ENCODE measurements at regions not wholly inside any gene's neighbourhood (a gene's known extent, or its start where the extent isn't known, plus 50 kb on each side); places are given as distances from the start of the nearest gene placed in this dataset.

DNA sequence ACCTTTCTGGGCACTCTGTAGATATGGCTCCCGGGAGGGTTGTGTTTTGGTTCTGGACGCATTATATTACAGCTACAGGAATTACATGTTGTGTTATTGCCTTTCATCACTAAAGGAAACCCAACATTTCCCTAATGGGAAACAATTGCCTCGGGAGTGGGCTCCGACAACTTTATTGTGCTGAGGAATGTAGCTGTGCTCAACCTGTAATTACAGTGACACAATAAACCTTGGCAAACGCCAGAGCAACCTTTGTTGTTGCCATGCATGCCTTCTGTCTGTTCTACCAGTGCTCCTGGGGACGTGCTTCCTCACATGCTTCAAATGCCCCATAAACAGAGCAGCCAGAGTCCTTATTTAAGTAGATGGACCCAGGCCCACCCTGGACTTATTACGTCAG, 182.4 kb downstream of the DIRAS2 start:
- no peaks in the 10 kb centered on the region for H3K27me3 Mint-ChIP-seq (ENCODE audit: unreplicated experiment)

DNA sequence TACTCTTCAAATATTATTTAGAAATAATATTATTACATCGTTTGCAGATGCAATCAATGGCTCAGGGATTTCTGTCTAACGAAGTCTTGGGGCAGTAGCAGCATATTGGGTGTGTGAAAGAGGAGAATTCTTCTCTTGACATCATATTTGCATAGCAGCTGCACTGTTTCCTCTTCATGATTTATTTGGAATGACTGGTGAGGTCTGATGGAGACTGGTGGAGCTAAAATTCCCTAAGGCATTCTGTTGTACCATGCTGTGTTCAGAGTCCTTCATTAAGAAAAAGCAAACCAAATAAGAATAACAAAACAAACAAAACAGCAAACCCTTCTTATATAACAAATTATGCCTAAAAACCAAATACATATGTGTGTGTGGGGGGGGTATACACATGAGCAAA, 177.6 kb downstream of the DIRAS2 start:
- H3K27me3 Mint-ChIP-seq (ENCODE audit: unreplicated experiment) = peaks cover 4% of the 10 kb centered on the region
- no peak overlapping the region for H3K27ac Mint-ChIP-seq (ENCODE audit: unreplicated experiment)
- H3K9me3 Mint-ChIP-seq (ENCODE audit: unreplicated experiment) = peaks cover 4% of the 10 kb centered on the region
- H3K36me3 Mint-ChIP-seq (ENCODE audit: unreplicated experiment) = no peaks in the 10 kb centered on the region
- DNase-seq (ENCODE audit: extremely low spot score, unreplicated experiment) = no peak
- H3K4me1 Mint-ChIP-seq (ENCODE audit: unreplicated experiment) = no peaks in the 10 kb centered on the region
- H3K4me3 Mint-ChIP-seq (ENCODE audit: unreplicated experiment) = no peak overlapping the region
- TF ChIP-seq, protein P1, sequence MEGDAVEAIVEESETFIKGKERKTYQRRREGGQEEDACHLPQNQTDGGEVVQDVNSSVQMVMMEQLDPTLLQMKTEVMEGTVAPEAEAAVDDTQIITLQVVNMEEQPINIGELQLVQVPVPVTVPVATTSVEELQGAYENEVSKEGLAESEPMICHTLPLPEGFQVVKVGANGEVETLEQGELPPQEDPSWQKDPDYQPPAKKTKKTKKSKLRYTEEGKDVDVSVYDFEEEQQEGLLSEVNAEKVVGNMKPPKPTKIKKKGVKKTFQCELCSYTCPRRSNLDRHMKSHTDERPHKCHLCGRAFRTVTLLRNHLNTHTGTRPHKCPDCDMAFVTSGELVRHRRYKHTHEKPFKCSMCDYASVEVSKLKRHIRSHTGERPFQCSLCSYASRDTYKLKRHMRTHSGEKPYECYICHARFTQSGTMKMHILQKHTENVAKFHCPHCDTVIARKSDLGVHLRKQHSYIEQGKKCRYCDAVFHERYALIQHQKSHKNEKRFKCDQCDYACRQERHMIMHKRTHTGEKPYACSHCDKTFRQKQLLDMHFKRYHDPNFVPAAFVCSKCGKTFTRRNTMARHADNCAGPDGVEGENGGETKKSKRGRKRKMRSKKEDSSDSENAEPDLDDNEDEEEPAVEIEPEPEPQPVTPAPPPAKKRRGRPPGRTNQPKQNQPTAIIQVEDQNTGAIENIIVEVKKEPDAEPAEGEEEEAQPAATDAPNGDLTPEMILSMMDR (IDR thresholded peaks at IDR 0.05) = no peak

More for the DNA sequence above, 182.4 kb downstream of the DIRAS2 start:
- H3K4me1 Mint-ChIP-seq (ENCODE audit: unreplicated experiment) = peaks cover 22% of the 10 kb centered on the region
- no peak for DNase-seq (ENCODE audit: extremely low spot score, unreplicated experiment)
- no peak overlapping the region for H3K27ac Mint-ChIP-seq (ENCODE audit: unreplicated experiment)
- no peak overlapping the region for H3K4me3 Mint-ChIP-seq (ENCODE audit: unreplicated experiment)
- TF ChIP-seq, protein P1 (IDR thresholded peaks at IDR 0.05) = no peak
- H3K36me3 Mint-ChIP-seq (ENCODE audit: unreplicated experiment) = no peaks in the 10 kb centered on the region
- H3K9me3 Mint-ChIP-seq (ENCODE audit: unreplicated experiment) = peaks cover 4% of the 10 kb centered on the region

- TF ChIP-seq, protein P1 (IDR thresholded peaks at IDR 0.05) = no peak
These were observed 176.2 kb downstream of the DIRAS2 start for GRCh38 chr9:90466441-90466840.

GRCh38 chr9:90469435-90469834, 173.2 kb downstream of the DIRAS2 start:
- no peak for DNase-seq (ENCODE audit: extremely low spot score, unreplicated experiment)
- Mint-ChIP-seq H3K4me3 (ENCODE audit: unreplicated experiment) (no peak overlapping the region), H3K27me3 (ENCODE audit: unreplicated experiment) (peaks cover 14% of the 10 kb centered on the region), H3K27ac (ENCODE audit: unreplicated experiment) (no peak overlapping the region), H3K4me1 (ENCODE audit: unreplicated experiment) (no peaks in the 10 kb centered on the region), H3K9me3 (ENCODE audit: unreplicated experiment) (no peaks in the 10 kb centered on the region), H3K36me3 (ENCODE audit: unreplicated experiment) (no peaks in the 10 kb centered on the region)
- TF ChIP-seq, protein P1 (IDR thresholded peaks at IDR 0.05) = no peak

More at GRCh38 chr9:90466441-90466840, 176.2 kb downstream of the DIRAS2 start:
- no peaks in the 10 kb centered on the region for H3K36me3 Mint-ChIP-seq (ENCODE audit: unreplicated experiment)
- H3K27me3 Mint-ChIP-seq (ENCODE audit: unreplicated experiment) = peaks cover 8% of the 10 kb centered on the region
- DNase-seq (ENCODE audit: extremely low spot score, unreplicated experiment) = no peak
- peaks cover 4% of the 10 kb centered on the region for H3K9me3 Mint-ChIP-seq (ENCODE audit: unreplicated experiment)
- H3K27ac Mint-ChIP-seq (ENCODE audit: unreplicated experiment) = no peak overlapping the region
- H3K4me1 Mint-ChIP-seq (ENCODE audit: unreplicated experiment) = no peaks in the 10 kb centered on the region
- H3K4me3 Mint-ChIP-seq (ENCODE audit: unreplicated experiment) = no peak overlapping the region

GRCh38 chr9:90469865-90470387, 172.7 kb downstream of the DIRAS2 start:
- no peaks in the 10 kb centered on the region for H3K36me3 Mint-ChIP-seq (ENCODE audit: unreplicated experiment)

More at GRCh38 chr9:90469865-90470387, 172.7 kb downstream of the DIRAS2 start:
- TF ChIP-seq, protein P1 (IDR thresholded peaks at IDR 0.05) = no peak
- Mint-ChIP-seq H3K27ac (ENCODE audit: unreplicated experiment) (no peak overlapping the region), H3K9me3 (ENCODE audit: unreplicated experiment) (no peaks in the 10 kb centered on the region), H3K4me1 (ENCODE audit: unreplicated experiment) (no peaks in the 10 kb centered on the region), H3K4me3 (ENCODE audit: unreplicated experiment) (no peak overlapping the region), H3K27me3 (ENCODE audit: unreplicated experiment) (peaks cover 14% of the 10 kb centered on the region)
- no peak for DNase-seq (ENCODE audit: extremely low spot score, unreplicated experiment)
